ENCODE measurements at regions not wholly inside any gene's neighbourhood (a gene's known extent, or its start where the extent isn't known, plus 50 kb on each side); places are given as distances from the start of the nearest gene placed in this dataset.

DNA sequence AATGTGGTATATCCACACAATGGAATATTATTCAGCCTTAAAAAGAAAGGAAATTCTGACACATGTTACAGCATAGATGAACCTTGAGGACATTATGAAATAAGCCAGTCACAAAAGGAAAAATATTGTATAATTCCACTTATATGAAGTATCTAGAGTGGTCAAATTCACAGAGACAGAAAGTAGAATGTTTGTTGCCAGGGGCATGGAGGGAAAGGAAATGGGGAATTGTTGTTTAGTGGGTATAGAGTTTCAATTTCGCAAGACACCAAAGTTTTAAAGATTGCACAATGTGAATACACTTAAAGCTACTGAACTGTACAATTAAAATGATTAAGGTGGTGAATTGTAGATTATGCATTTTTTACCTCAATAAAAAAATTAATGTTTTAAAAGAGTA, 92.9 kb downstream of the TXNL1 start:
- H3K27ac ChIP-seq (ENCODE audit: low read length): no peak overlapping the region
- H3K27me3 ChIP-seq (ENCODE audit: control insufficient read depth, insufficient read depth, low read length): no peaks in the 10 kb centered on the region
- no peaks in the 10 kb centered on the region for H3K4me1 ChIP-seq (ENCODE audit: control insufficient read depth, insufficient read depth, low read length)
- DNase-seq (ENCODE audit: low read depth, low spot score): no peak
- no peaks in the 10 kb centered on the region for H3K9me3 ChIP-seq (ENCODE audit: control insufficient read depth, insufficient read depth, low read length)
- no CpG with 5 or more reads among the region's 1 CpG for WGBS (ENCODE audit: insufficient coverage, insufficient read length)
- no peaks in the 10 kb centered on the region for H3K36me3 ChIP-seq (ENCODE audit: control insufficient read depth, insufficient read depth, low read length)
- H3K4me3 ChIP-seq (ENCODE audit: low read length): no peak overlapping the region

DNA sequence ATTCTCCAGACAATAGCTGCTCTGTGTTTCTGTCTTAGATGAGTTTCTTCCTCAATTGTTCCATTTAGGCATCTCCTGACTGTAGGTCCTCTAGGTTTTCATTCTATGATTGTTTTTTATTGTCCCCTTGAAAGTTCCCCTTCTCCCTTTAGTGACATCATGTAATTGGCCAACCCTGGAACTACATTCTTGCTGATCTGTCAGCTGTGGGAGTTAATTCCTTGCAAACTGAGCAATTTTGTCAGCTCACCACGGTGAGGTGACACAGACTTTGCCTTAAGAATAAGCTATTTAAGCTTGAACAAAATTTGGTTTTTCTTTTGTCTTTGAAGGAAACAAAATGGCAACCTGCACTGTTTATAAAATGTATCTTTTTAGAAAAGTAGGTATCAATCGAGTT, 95.9 kb downstream of the TXNL1 start:
- Histone ChIP-seq H3K36me3 (ENCODE audit: control insufficient read depth, insufficient read depth, low read length) (no peaks in the 10 kb centered on the region), H3K9me3 (ENCODE audit: control insufficient read depth, insufficient read depth, low read length) (no peaks in the 10 kb centered on the region), H3K27ac (ENCODE audit: low read length) (no peak overlapping the region), H3K27me3 (ENCODE audit: control insufficient read depth, insufficient read depth, low read length) (no peaks in the 10 kb centered on the region), H3K4me3 (ENCODE audit: low read length) (no peak overlapping the region), H3K4me1 (ENCODE audit: control insufficient read depth, insufficient read depth, low read length) (no peaks in the 10 kb centered on the region)
- no peak for DNase-seq (ENCODE audit: low read depth, low spot score)
- no CpG with 5 or more reads among the region's 2 CpGs for WGBS (ENCODE audit: insufficient coverage, insufficient read length)

DNA sequence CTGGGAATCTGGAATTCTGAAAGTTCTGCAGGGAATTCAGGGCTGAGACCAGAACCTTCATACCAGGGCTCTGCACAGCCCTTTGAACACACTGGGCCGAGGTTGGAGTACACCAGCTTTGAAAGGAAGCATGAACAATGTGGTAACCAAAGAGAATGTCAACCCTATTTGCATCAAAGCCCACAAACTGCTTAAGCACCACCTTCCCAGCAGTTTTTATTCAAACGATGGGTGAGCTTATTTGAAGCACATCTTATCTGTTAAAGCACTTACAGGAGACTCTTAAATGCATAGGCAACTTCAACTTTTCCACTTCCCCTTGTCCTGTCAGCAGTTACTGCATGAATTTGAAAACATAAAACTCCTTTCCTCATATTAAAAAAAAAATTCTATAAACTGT, 96.6 kb downstream of the TXNL1 start:
- Histone ChIP-seq H3K27me3 (ENCODE audit: control insufficient read depth, insufficient read depth, low read length) (no peaks in the 10 kb centered on the region), H3K4me3 (ENCODE audit: low read length) (no peak overlapping the region), H3K9me3 (ENCODE audit: control insufficient read depth, insufficient read depth, low read length) (no peaks in the 10 kb centered on the region), H3K36me3 (ENCODE audit: control insufficient read depth, insufficient read depth, low read length) (no peaks in the 10 kb centered on the region), H3K27ac (ENCODE audit: low read length) (no peak overlapping the region), H3K4me1 (ENCODE audit: control insufficient read depth, insufficient read depth, low read length) (no peaks in the 10 kb centered on the region)
- WGBS (ENCODE audit: insufficient coverage, insufficient read length): no CpG with 5 or more reads among the region's 2 CpGs
- DNase-seq (ENCODE audit: low read depth, low spot score): no peak

DNA sequence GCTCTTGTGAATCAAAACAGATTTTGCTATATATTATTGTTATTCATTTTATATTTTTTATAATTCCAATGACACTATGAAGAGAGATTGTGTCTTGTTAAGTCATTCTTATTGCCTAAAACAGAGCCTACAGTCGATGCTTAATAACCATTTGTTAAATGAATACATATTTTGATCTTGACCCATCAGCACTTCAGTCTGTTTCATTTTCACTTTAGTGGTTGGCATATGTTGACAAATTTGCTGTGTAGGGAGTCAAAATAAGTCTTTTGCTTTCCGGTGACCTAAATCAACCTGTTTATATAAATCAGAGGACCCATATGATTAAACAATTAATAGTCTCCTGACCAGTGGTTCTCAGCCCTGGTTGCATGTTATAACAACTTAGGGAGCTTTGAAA, 97.1 kb downstream of the TXNL1 start:
- no CpG with 5 or more reads among the region's 2 CpGs for WGBS (ENCODE audit: insufficient coverage, insufficient read length)
- no peak overlapping the region for H3K4me3 ChIP-seq (ENCODE audit: low read length)

DNA sequence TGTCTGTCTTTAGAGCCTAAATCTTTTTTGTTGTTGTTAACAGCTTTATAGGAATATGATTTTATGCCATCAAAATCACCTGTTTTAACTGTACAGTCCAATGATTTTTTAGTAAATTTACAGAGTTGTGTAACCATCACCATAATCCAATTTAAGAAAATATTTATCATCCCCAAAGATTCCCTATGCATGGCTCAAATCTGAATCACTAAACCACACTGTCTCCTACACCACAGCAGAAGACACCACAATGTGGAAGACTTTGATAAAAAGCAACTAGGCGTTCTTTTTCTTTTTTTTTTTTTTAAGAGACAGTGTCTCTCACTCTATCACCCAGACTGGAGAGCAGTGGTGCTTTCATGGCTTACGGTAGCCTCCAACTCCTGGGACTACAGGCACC, 99.6 kb downstream of the TXNL1 start:
- no CpG with 5 or more reads among the region's 2 CpGs for WGBS (ENCODE audit: insufficient coverage, insufficient read length)
- Histone ChIP-seq H3K4me1 (ENCODE audit: control insufficient read depth, insufficient read depth, low read length) (no peaks in the 10 kb centered on the region), H3K4me3 (ENCODE audit: low read length) (no peak overlapping the region), H3K27me3 (ENCODE audit: control insufficient read depth, insufficient read depth, low read length) (no peaks in the 10 kb centered on the region), H3K36me3 (ENCODE audit: control insufficient read depth, insufficient read depth, low read length) (no peaks in the 10 kb centered on the region), H3K27ac (ENCODE audit: low read length) (no peak overlapping the region), H3K9me3 (ENCODE audit: control insufficient read depth, insufficient read depth, low read length) (no peaks in the 10 kb centered on the region)
- DNase-seq (ENCODE audit: low read depth, low spot score): no peak

More for the DNA sequence above, 97.1 kb downstream of the TXNL1 start:
- no peaks in the 10 kb centered on the region for H3K4me1 ChIP-seq (ENCODE audit: control insufficient read depth, insufficient read depth, low read length)
- H3K9me3 ChIP-seq (ENCODE audit: control insufficient read depth, insufficient read depth, low read length): no peaks in the 10 kb centered on the region
- no peak for DNase-seq (ENCODE audit: low read depth, low spot score)
- H3K27ac ChIP-seq (ENCODE audit: low read length): no peak overlapping the region
- H3K27me3 ChIP-seq (ENCODE audit: control insufficient read depth, insufficient read depth, low read length): no peaks in the 10 kb centered on the region
- H3K36me3 ChIP-seq (ENCODE audit: control insufficient read depth, insufficient read depth, low read length): no peaks in the 10 kb centered on the region

DNA sequence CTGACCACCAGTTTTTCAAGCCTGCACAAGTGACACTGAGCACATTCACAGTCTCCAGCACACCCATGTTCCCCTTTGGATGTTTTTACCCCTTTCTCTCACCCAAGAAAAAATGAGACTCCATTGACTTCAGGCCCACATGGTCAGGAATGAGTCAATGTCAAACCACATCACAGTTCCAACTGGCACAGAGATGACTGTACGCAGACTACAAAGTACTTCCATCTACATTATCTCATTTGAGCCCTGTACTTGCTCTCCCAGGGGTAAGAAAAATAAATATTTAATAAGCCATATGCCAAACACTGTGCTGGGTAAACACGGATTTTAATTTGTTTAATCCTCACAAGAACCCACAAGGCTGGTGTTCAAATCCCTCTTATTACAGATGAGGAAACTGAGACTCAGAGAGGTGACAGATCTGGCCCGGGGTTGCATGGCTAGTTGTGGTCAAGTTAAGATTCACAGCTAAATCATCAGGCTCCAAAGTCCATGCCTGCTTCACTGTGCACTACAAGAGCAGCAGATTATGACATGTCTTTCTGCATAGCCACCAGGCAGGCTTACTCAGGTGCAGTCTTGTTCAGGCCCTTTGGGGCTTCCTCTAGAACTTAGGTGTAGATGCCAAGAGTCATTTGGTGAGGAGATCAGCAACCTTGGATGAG, 106.1 kb downstream of the TXNL1 start:
- Histone ChIP-seq H3K36me3 (ENCODE audit: control insufficient read depth, insufficient read depth, low read length) (no peaks in the 10 kb centered on the region), H3K27me3 (ENCODE audit: control insufficient read depth, insufficient read depth, low read length) (no peaks in the 10 kb centered on the region), H3K4me1 (ENCODE audit: control insufficient read depth, insufficient read depth, low read length) (no peaks in the 10 kb centered on the region), H3K4me3 (ENCODE audit: low read length) (no peak overlapping the region), H3K27ac (ENCODE audit: low read length) (no peak overlapping the region), H3K9me3 (ENCODE audit: control insufficient read depth, insufficient read depth, low read length) (no peaks in the 10 kb centered on the region)
- DNase-seq (ENCODE audit: low read depth, low spot score): no peak
- no CpG with 5 or more reads among the region's 3 CpGs for WGBS (ENCODE audit: insufficient coverage, insufficient read length)

DNA sequence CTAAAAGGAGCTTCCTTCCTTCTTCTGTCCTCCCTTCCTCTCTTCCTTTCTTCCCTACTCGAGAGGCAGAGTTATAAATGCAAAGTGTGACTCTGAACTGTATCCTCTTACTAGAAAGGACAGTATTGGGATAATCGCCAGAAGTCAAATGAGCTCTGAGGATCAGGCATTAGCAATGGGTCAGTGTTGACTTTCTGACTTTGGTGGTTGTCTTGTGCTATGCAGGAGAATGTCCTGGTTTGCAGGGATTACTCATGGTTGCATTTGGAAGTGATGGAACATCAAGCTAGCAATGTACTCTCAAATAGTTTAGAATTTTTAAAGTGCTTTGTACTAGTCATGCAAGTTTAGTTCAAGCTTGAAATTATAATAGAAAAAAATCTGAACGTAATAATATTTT, 115.6 kb downstream of the TXNL1 start:
- Histone ChIP-seq H3K4me1 (ENCODE audit: control insufficient read depth, insufficient read depth, low read length) (no peaks in the 10 kb centered on the region), H3K27ac (ENCODE audit: low read length) (no peak overlapping the region), H3K27me3 (ENCODE audit: control insufficient read depth, insufficient read depth, low read length) (no peaks in the 10 kb centered on the region), H3K9me3 (ENCODE audit: control insufficient read depth, insufficient read depth, low read length) (peaks cover 3% of the 10 kb centered on the region), H3K4me3 (ENCODE audit: low read length) (no peak overlapping the region), H3K36me3 (ENCODE audit: control insufficient read depth, insufficient read depth, low read length) (no peaks in the 10 kb centered on the region)
- DNase-seq (ENCODE audit: low read depth, low spot score): no peak
- WGBS (ENCODE audit: insufficient coverage, insufficient read length): no CpG with 5 or more reads among the region's 3 CpGs

DNA sequence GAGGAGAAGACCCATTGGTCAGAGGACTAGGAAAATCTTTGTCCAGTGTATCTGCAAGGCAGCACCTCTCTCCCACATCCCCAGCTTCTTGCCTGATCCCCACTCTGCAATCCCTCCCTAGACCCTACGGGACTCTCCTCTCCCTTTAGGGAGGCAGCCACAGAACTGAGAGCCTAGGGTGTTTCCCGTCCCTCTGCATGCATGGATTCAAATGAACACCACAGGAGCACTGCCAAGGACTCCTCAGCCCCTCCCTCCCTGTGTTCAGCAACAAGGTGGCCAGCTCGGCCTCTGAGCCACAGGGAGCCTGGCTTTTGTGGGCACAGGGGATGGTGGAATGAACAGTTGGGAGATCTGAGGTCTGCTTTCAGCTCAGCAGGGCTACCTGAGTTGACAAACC, 117.1 kb downstream of the TXNL1 start:
- Histone ChIP-seq H3K36me3 (ENCODE audit: control insufficient read depth, insufficient read depth, low read length) (no peaks in the 10 kb centered on the region), H3K27me3 (ENCODE audit: control insufficient read depth, insufficient read depth, low read length) (no peaks in the 10 kb centered on the region), H3K27ac (ENCODE audit: low read length) (no peak overlapping the region), H3K4me1 (ENCODE audit: control insufficient read depth, insufficient read depth, low read length) (no peaks in the 10 kb centered on the region), H3K4me3 (ENCODE audit: low read length) (no peak overlapping the region), H3K9me3 (ENCODE audit: control insufficient read depth, insufficient read depth, low read length) (peaks cover 3% of the 10 kb centered on the region)
- no peak for DNase-seq (ENCODE audit: low read depth, low spot score)
- no CpG with 5 or more reads among the region's 3 CpGs for WGBS (ENCODE audit: insufficient coverage, insufficient read length)

DNA sequence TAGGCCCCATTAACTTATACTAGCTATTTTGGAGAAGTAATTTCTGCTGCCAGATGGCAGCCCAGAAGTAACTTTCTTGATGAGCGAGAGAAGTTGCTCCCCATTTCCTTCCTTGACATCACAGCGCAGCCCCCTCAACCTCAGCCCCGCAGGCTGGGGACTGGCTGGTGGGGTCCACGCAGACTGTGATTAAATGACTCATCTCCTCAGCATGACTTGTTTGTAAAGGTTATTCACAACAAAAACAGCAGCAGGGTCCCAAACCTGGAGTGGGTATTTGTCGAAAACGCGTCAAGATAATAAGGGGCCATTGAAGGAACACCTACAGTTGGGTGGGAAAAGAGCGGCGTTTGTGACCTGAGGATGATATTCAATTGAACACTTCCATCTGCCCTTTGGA, 120.6 kb downstream of the TXNL1 start:
- no peak for DNase-seq (ENCODE audit: low read depth, low spot score)
- Histone ChIP-seq H3K36me3 (ENCODE audit: control insufficient read depth, insufficient read depth, low read length) (no peaks in the 10 kb centered on the region), H3K27me3 (ENCODE audit: control insufficient read depth, insufficient read depth, low read length) (no peaks in the 10 kb centered on the region), H3K4me1 (ENCODE audit: control insufficient read depth, insufficient read depth, low read length) (no peaks in the 10 kb centered on the region), H3K4me3 (ENCODE audit: low read length) (no peak overlapping the region), H3K9me3 (ENCODE audit: control insufficient read depth, insufficient read depth, low read length) (no peaks in the 10 kb centered on the region), H3K27ac (ENCODE audit: low read length) (no peak overlapping the region)
- no CpG with 5 or more reads among the region's 9 CpGs for WGBS (ENCODE audit: insufficient coverage, insufficient read length)

DNA sequence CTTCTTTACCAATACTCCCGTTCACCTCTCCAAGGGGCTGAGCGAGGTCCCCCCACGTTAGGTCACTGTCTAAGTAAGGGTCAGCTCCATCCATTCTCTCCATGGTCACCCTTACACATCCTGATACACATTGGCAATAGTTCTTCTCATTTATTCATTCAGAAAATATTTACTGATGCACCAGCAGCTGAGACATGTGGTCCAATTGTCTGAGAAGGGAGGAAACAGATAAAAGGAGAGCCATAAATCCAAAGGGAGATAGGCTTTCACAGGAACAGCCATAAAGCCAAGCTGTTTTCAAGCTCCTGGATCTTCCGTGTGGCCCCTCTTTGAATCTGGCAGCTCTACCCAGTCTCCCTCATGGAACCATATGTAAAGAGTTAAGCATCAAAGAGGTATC, 121.2 kb downstream of the TXNL1 start:
- no CpG with 5 or more reads among the region's 4 CpGs for WGBS (ENCODE audit: insufficient coverage, insufficient read length)
- Histone ChIP-seq H3K27me3 (ENCODE audit: control insufficient read depth, insufficient read depth, low read length) (no peaks in the 10 kb centered on the region), H3K27ac (ENCODE audit: low read length) (no peak overlapping the region), H3K4me1 (ENCODE audit: control insufficient read depth, insufficient read depth, low read length) (no peaks in the 10 kb centered on the region), H3K9me3 (ENCODE audit: control insufficient read depth, insufficient read depth, low read length) (no peaks in the 10 kb centered on the region), H3K36me3 (ENCODE audit: control insufficient read depth, insufficient read depth, low read length) (no peaks in the 10 kb centered on the region), H3K4me3 (ENCODE audit: low read length) (no peak overlapping the region)
- DNase-seq (ENCODE audit: low read depth, low spot score): no peak

DNA sequence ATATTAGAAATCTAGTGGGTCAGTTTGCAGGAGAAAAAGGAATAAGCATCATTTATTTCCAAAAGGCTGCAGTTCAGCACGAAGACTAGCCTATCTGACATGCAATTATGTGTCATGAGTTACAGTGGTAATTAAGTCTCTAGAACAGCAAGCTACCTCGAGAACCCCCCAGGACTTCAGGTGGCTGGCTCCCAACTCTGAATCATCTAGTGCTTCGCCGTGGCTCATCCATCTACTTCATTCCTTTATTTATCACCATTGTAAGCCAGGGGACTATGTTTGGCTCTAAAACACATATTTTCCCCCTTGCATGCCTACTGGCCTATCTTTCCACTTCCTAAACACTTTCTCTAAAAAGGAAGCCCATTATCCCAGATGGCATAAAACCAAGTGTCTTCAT, 121.6 kb downstream of the TXNL1 start:
- H3K4me1 ChIP-seq (ENCODE audit: control insufficient read depth, insufficient read depth, low read length): no peaks in the 10 kb centered on the region
- H3K9me3 ChIP-seq (ENCODE audit: control insufficient read depth, insufficient read depth, low read length): no peaks in the 10 kb centered on the region
- H3K4me3 ChIP-seq (ENCODE audit: low read length): no peak overlapping the region
- H3K36me3 ChIP-seq (ENCODE audit: control insufficient read depth, insufficient read depth, low read length): no peaks in the 10 kb centered on the region
- no peak for DNase-seq (ENCODE audit: low read depth, low spot score)
- H3K27me3 ChIP-seq (ENCODE audit: control insufficient read depth, insufficient read depth, low read length): no peaks in the 10 kb centered on the region
- H3K27ac ChIP-seq (ENCODE audit: low read length): no peak overlapping the region
- WGBS (ENCODE audit: insufficient coverage, insufficient read length): no CpG with 5 or more reads among the region's 4 CpGs
